Astrocyte of the cerebellum (primary cell): ENCODE measurements at regions not wholly inside any gene's neighbourhood (a gene's known extent, or its start where the extent isn't known, plus 50 kb on each side); places are given as distances from the start of the nearest gene placed in this dataset.

Experiments
- DNase-seq: peaks from one replicate; pipeline ENCODE4 v3.0.0-alpha.2; 2011; ENCODE audit warnings: low read depth
- H3K4me3 ChIP-seq: 2 replicates; pipeline ENCODE4 v1.5.1; 2011; ENCODE audit warnings: mild to moderate bottlenecking, low read depth, low read length, moderate library complexity
- CTCF ChIP-seq: IDR thresholded peaks from 2 replicates; pipeline ENCODE4 v1.5.1; 2012; ENCODE audit warnings: low read length, low read depth, moderate library complexity, mild to moderate bottlenecking; ENCODE audit errors: missing control alignments
- in situ Hi-C: cut with HindIII; loops from 2 replicates; pipeline ENCODE4 v1.10.0; 2017; ENCODE audit warnings: low sequenced_read_pairs

GRCh38 chr2:60321816-60322215 lies 231.6 kb downstream of the BCL11A start:
- in situ Hi-C loops, result no loop called here
- no peak for TF ChIP-seq CTCF
- H3K4me3 ChIP-seq, result no peak overlapping the region
- no peak for DNase-seq

DNA sequence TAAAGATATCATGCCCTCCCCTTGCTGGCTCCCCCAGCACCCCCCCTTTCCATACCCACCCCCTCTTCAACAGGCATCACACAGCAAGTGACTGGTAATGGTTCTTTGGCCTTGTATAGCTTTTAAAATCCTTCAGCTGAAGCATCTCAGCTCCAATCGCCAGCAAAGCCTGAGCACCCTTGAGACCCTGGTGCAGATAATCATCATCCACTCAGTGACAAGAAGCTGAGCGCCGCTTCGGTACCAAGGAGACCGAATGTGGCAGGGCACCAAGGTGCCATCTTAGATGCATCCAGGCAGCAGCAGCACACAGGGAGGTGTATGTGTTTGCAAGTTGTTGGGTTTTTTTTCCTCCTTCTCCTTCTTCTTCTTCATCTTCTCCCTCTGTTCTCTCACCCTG lies 232.7 kb downstream of the BCL11A start:
- in situ Hi-C loops, result no loop called here
- no peak for DNase-seq
- no peak for TF ChIP-seq CTCF
- H3K4me3 ChIP-seq, result no peak overlapping the region

GRCh38 chr2:60319031-60319547 lies 234.4 kb downstream of the BCL11A start:
- no peak overlapping the region for H3K4me3 ChIP-seq
- TF ChIP-seq CTCF, result no peak
- in situ Hi-C loops, result no loop called here
- no peak for DNase-seq

DNA sequence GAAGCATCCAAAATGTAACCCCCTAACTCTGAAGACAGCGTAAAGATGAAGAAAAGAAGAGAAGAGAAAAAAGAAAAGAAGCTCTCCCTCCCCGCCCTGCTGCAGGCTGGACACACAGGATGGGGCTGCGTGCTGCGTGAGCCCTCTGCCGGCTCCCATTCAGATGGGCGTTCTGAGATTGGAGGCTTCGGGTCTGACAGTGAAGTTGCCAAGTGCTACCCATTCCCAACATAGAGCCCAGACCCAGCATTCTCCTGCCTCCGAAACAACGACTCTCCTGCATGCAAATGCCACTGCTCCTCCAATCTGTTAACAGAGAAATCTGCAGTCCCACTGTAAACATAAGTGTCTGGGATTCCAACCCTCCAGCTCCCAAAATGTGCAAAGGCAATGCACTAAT lies 234.9 kb downstream of the BCL11A start:
- H3K4me3 ChIP-seq, result no peak overlapping the region
- in situ Hi-C loops, result no loop called here
- DNase-seq, result no peak
- no peak for TF ChIP-seq CTCF

DNA sequence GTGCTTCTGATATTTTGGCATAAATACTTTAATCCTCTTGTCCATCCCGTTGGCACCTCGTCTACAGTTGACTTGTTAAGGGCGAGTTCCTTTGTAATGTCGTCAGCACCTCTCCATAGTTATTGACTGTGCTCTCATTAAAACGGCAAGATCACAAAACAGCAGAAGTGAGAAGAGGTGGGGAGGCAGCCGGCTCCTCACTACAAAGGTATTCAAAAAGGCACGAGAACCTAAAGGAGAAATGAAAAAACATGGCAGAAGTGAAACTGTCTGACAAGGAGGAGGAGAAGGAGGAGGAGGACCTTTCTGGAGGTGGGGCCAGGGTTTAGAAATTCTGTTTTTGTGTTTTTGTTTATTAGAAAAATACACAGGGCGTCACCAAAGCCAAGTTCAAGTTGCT lies 235.6 kb downstream of the BCL11A start:
- TF ChIP-seq CTCF, result no peak
- H3K4me3 ChIP-seq, result no peak overlapping the region
- in situ Hi-C loops, result no loop called here
- no peak for DNase-seq

- no peak for DNase-seq
- in situ Hi-C loops, result no loop called here
- no peak for TF ChIP-seq CTCF
Measured at GRCh38 chr2:60317034-60317386, 236.4 kb downstream of the BCL11A start.

More at GRCh38 chr2:60317034-60317386, 236.4 kb downstream of the BCL11A start:
- no peak overlapping the region for H3K4me3 ChIP-seq
